Posterior cingulate gyrus (tissue), 11 donors: ENCODE measurements at regions not wholly inside any gene's neighbourhood (a gene's known extent, or its start where the extent isn't known, plus 50 kb on each side); places are given as distances from the start of the nearest gene placed in this dataset.

ENCODE experiments used
- DNase-seq, 10 donors: peaks; one replicate each; pipeline versions ENCODE4 v3.0.0 to v3.0.0-alpha.2; 2020 to 2021; ENCODE audit warnings: mixed read lengths in 3 of 10
- intact Hi-C: fragments of 100-400 bp; cut with DNase I; formaldehyde crosslinking; loops from one replicate; pipeline ENCODE4 v1.15.1; 2023

GRCh38 chr2:7886666-7887065 is 795.2 kb upstream of the ID2 start:
- intact Hi-C loops = no loop called here
- DNase-seq = no peak

GRCh38 chr2:7887441-7887840 is 794.4 kb upstream of the ID2 start:
- intact Hi-C loops = no loop called here
- no peak for DNase-seq

DNA sequence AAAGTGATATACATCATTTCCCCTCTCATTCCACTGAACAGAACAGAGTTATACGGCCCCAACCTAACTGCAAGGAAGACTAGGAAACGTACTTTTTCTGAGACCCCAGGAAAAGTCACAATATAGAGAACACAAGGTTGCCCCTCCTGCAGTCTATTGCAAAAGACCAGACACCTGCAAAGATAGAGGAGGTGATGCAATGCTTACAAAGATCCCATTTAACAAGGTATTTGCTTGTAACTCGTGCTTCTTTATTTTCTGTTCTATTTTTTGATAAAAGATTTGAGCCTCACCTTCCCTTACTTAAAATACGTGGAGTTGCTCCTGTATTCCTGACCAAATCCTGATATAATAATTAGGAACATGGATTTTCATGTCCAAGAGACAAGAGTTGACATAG is 793.0 kb upstream of the ID2 start:
- DNase-seq = no peak
- intact Hi-C loops = no loop called here

DNA sequence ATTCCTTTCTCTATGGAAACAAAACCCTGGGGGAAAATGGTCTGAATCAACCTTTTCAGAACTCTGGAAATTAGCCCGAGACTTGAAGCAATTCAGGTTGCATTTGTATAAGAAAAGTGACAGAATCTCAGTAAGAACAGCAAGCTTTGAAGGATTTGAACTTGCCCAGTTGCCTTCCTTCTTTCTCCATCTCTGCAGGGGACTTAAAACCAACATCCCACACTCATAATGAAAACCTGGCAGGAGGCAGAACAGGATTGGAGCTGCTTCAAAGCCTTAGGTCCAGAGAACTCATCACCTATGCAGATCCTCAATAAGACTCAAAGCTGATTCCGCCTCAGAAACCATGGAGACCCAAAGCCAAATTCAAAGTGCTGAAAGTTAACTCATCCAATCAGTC is 790.5 kb upstream of the ID2 start:
- DNase-seq = no peak
- intact Hi-C loops = no loop called here

DNA sequence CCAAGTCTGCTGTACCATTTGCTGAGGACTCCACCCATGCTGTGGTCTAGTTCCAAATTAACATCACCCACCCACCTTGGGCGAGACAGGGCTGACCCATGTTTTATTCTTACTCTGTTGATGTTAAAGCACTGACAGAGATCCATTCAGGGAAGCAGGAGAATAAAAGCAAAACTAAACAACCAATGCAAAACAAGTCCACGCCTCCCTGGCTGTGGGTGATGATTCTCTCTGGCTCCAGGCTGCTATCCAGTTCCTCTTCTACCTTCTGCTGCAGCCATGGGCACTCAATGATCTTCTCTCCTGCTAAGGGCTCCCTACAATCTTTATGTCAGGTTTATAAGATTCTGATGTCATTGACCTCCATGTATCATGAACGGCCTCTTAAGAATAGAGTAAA is 786.6 kb upstream of the ID2 start:
- DNase-seq = no peak
- intact Hi-C loops = no loop called here

GRCh38 chr2:7896940-7897487 is 784.8 kb upstream of the ID2 start:
- no peak for DNase-seq
- intact Hi-C loops = no loop called here

DNA sequence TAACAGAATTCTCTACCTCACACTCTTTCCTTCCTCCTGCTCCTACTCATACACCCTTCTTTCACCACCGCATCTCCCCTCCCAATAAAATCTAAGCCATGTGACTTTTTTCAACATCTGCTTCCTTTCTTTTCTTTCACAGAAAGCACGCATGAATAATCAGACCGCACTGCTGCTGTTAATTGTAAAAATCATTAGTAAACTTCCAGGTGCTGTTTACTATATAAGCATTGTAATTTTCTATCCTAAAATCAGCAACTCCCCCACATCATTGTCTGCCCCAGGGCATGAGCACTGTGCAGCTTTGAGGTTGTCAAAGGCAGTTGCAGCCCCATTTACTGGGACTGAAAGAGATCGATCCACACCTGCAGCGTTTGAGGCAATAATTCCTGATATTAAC is 782.6 kb upstream of the ID2 start:
- intact Hi-C loops = no loop called here
- DNase-seq = no peak

GRCh38 chr2:7899923-7900322 is 781.9 kb upstream of the ID2 start:
- DNase-seq = no peak
- intact Hi-C loops = no loop called here

GRCh38 chr2:7900593-7900992 is 781.3 kb upstream of the ID2 start:
- intact Hi-C loops = no loop called here
- DNase-seq = no peak

DNA sequence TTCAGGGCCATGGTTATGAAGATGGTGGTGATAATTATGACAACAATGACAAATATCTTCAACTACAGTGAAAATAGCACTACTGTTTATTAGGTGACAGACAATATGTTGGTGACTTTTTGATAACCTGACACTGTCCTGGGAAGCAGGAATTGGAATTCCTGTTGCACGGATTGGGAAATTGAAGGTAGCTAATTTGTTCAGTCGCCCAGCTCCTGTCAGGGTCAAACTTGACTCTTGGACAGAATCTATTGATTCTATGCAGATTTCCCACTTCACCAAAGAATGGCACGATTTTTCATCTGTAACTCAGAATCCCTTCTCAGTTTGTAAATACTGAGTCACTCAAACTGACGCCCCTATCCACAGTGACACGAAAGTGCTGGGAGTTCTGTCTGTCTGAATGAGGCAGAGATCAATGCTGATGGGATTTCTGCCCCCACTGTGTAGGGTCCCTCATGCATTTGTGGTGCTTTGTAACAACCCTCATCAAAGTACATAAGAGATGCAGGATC is 779.5 kb upstream of the ID2 start:
- intact Hi-C loops = no loop called here
- no peak for DNase-seq

GRCh38 chr2:7904319-7904718 is 777.5 kb upstream of the ID2 start:
- DNase-seq = no peak
- intact Hi-C loops = no loop called here

DNA sequence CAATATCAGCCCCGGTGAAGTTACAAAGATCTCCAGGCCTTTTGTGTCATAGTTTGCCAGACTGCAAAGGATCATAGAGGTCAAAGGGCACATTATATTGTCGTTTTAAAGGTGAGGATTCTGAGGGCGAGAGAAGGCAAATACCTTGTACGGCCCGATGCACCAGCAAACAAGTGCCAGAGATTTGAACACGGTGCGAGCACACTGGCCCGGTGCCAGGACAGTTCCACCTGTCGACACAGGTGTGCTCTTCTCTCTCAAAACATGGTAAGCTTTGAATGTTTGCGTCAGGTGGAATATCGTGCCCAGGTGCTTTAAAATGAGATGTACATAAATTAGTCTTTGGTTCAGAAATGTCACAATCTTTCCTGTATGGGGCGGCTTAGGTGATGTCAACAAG is 776.1 kb upstream of the ID2 start:
- intact Hi-C loops = no loop called here
- DNase-seq = no peak

DNA sequence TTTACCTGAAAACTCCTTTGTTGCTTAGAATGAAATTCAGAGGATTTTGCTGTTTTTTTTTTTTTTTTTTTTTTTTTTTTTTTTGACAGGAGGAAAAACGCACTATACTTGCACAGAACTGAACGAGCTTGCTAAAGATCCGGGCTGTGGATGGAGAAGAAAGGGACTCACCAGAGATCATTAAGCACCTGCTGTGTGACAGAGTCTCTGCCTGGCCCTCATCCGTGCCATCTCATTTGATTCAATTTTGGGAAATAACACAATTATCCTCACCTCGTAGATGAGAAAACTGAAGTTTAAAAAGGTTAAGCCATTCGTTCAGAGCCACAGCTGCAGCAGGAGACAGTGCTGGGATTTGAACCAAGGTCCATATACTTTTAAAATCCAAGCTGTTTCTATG is 775.4 kb upstream of the ID2 start:
- intact Hi-C loops = no loop called here
- DNase-seq = no peak

- no peak for DNase-seq
- intact Hi-C loops = no loop called here
These were observed 774.8 kb upstream of the ID2 start for GRCh38 chr2:7907041-7907440.

- intact Hi-C loops = no loop called here
- DNase-seq = no peak
These were observed 771.1 kb upstream of the ID2 start for GRCh38 chr2:7910752-7911151.

- no peak for DNase-seq
- intact Hi-C loops = no loop called here
These were observed 770.7 kb upstream of the ID2 start for GRCh38 chr2:7911196-7911595.

DNA sequence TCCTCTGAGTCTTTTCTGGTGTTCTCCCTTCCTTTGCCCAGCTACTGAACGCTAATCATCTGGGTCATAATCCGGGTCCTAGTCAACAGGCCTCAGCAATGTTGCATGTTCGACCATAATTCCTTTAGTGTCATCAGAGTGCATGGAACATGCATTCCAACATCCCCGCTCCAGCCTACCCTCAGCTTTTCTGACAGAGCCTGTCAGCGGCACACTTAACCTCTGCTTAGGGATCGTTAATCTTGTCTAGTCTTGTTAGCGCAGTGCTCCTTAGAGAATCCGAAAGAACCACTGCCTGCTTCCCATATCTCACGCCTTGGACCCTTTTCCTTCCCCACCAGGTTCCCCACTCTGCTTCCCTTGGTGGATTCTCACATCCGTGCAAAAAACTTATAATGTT is 767.9 kb upstream of the ID2 start:
- intact Hi-C loops = no loop called here
- no peak for DNase-seq

- no peak for DNase-seq
- intact Hi-C loops = no loop called here
These were observed 766.4 kb upstream of the ID2 start for GRCh38 chr2:7915302-7916091.

- intact Hi-C loops = no loop called here
- no peak for DNase-seq
These were observed 765.2 kb upstream of the ID2 start for GRCh38 chr2:7916670-7917069.

DNA sequence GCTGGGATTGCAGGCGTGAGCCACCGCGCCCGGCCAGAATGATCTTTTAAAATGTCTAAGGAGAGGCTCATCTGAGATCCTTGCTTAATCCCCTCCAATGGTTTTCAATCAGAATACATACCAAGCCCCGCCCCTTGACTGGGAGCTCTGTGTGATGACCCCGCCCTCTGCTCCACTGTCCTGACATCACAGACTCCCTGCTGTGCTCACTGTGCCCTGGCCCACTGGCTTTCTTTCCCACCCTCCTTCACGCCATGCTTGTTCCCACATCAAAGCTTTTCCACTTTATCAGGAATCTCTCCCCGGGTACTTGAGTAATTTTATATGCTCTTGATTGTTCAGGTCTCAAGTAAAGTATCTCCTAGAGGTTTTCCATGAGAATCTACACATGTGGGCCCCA is 762.3 kb upstream of the ID2 start:
- intact Hi-C loops = no loop called here
- DNase-seq = no peak

- DNase-seq = no peak
- intact Hi-C loops = no loop called here
These were observed 757.7 kb upstream of the ID2 start for GRCh38 chr2:7924023-7924762.

- no peak for DNase-seq
- intact Hi-C loops = no loop called here
These were observed 756.4 kb upstream of the ID2 start for GRCh38 chr2:7925506-7925905.
